CD14-positive monocyte (primary cell): ENCODE measurements at regions not wholly inside any gene's neighbourhood (a gene's known extent, or its start where the extent isn't known, plus 50 kb on each side); places are given as distances from the start of the nearest gene placed in this dataset.

Experiments used
- DNase-seq, 3 donors: peaks; one replicate each; pipeline ENCODE4 v3.0.0-alpha.2; 2011 to 2022
- H2AFZ ChIP-seq: 2 replicates; pipeline ENCODE4 v1.6.0; 2012; ENCODE audit warnings: mild to moderate bottlenecking, low read depth, low read length, inconsistent platforms; ENCODE audit not compliant: insufficient read depth, poor library complexity, severe bottlenecking
- H3K27ac ChIP-seq, 2 donors: 1 replicate in 1 of 2; 2 replicates in 1 of 2; pipeline ENCODE4 v1.5.1; 2012 to 2013; ENCODE audit warnings: low read length in 2 of 2, control low read depth in 1 of 2, inconsistent platforms in 1 of 2, low read depth in 1 of 2, mild to moderate bottlenecking in 1 of 2
- H3K27me3 ChIP-seq, 2 donors: one replicate each; pipeline versions ENCODE4 v1.6.0 to v1.6.1; 2011 to 2013; ENCODE audit warnings: low read length in 2 of 2; ENCODE audit not compliant: control insufficient read depth in 2 of 2, insufficient read depth in 2 of 2
- H3K36me3 ChIP-seq, 2 donors: replicated peaks in 1 of 2; 1 replicate in 1 of 2; 2 replicates in 1 of 2; pipeline versions ENCODE4 v1.5.1 to v1.6.1; 2012 to 2013; ENCODE audit warnings: low read length in 2 of 2, control low read depth in 1 of 2, inconsistent platforms in 1 of 2, mild to moderate bottlenecking in 1 of 2; ENCODE audit not compliant: insufficient read depth in 2 of 2, control insufficient read depth in 1 of 2
- H3K4me1 ChIP-seq, 2 donors: 1 replicate in 1 of 2; 2 replicates in 1 of 2; pipeline versions ENCODE4 v1.5.1 to v1.6.1; 2012 to 2013; ENCODE audit warnings: low read length in 2 of 2, control low read depth in 1 of 2, inconsistent platforms in 1 of 2, mild to moderate bottlenecking in 1 of 2, moderate library complexity in 1 of 2; ENCODE audit not compliant: insufficient read depth in 2 of 2, control insufficient read depth in 1 of 2
- H3K4me2 ChIP-seq: replicated peaks from 2 replicates; pipeline ENCODE3; 2012; ENCODE audit warnings: low read length, moderate library complexity, mild to moderate bottlenecking; ENCODE audit not compliant: poor library complexity, severe bottlenecking; ENCODE audit errors: extremely low read depth
- H3K4me3 ChIP-seq, 3 experiments: fragments of 200-600 bp in 1 of 3; sonication (generic) in 1 of 3; replicated peaks in 1 of 3; 1 replicate in 2 of 3; 2 replicates in 1 of 3; pipeline ENCODE4 v1.5.1; 2011 to 2013; ENCODE audit warnings: low read length in 3 of 3, mild to moderate bottlenecking in 3 of 3, control low read depth in 2 of 3, low read depth in 2 of 3, inconsistent platforms in 1 of 3, moderate library complexity in 1 of 3
- H3K79me2 ChIP-seq: 2 replicates; pipeline ENCODE4 v1.6.0; 2012; ENCODE audit warnings: mild to moderate bottlenecking, control low read depth, inconsistent platforms, low read length, moderate library complexity; ENCODE audit not compliant: insufficient read depth
- H3K9ac ChIP-seq: 2 replicates; pipeline ENCODE4 v1.6.0; 2017; ENCODE audit warnings: low read length, mild to moderate bottlenecking; ENCODE audit not compliant: insufficient read depth, poor library complexity, severe bottlenecking
- H3K9me3 ChIP-seq, 2 donors: replicated peaks in 1 of 2; 1 replicate in 1 of 2; 2 replicates in 1 of 2; pipeline versions ENCODE4 v1.5.1 to v1.6.1; 2012 to 2013; ENCODE audit warnings: low read length in 2 of 2, control low read depth in 1 of 2; ENCODE audit not compliant: control insufficient read depth in 1 of 2, insufficient read depth in 1 of 2
- H4K20me1 ChIP-seq: 2 replicates; pipeline ENCODE4 v1.6.0; 2012; ENCODE audit warnings: mild to moderate bottlenecking, low read length, control low read depth, moderate library complexity; ENCODE audit not compliant: insufficient read depth
- H3K27ac Mint-ChIP-seq, 7 donors: one replicate each; pipeline ENCODE4 v1.8.0; 2020; ENCODE audit warnings: mild to moderate bottlenecking in 7 of 7, mixed read lengths in 7 of 7, moderate library complexity in 6 of 7, inconsistent platforms in 2 of 7
- H3K27me3 Mint-ChIP-seq, 3 donors: one replicate each; pipeline ENCODE4 v1.8.0; 2021 to 2022; ENCODE audit warnings: low read depth in 3 of 3, mild to moderate bottlenecking in 3 of 3, mixed read lengths in 3 of 3, moderate library complexity in 3 of 3, inconsistent platforms in 1 of 3
- H3K36me3 Mint-ChIP-seq, 2 donors: one replicate each; pipeline ENCODE4 v1.8.0; 2020; ENCODE audit warnings: mixed read lengths in 2 of 2, inconsistent platforms in 1 of 2, mild to moderate bottlenecking in 1 of 2
- H3K4me1 Mint-ChIP-seq: one replicate; pipeline ENCODE4 v1.8.0; 2020; ENCODE audit warnings: mild to moderate bottlenecking, mixed read lengths
- H3K4me3 Mint-ChIP-seq, 2 donors: one replicate each; pipeline ENCODE4 v1.8.0; 2020; ENCODE audit warnings: mild to moderate bottlenecking in 2 of 2, mixed read lengths in 2 of 2, moderate library complexity in 1 of 2
- H3K9me3 Mint-ChIP-seq, 7 donors: one replicate each; pipeline ENCODE4 v1.8.0; 2020 to 2022; ENCODE audit warnings: mixed read lengths in 7 of 7, mild to moderate bottlenecking in 6 of 7, moderate library complexity in 6 of 7, inconsistent platforms in 2 of 7
- WGBS: methylation state at CpG from one replicate; pipeline ENCODE4 v1.1.5; 2013; ENCODE audit warnings: missing lambda C conversion rate; ENCODE audit not compliant: insufficient coverage; 5-methylcytosine and 5-hydroxymethylcytosine counted together
- intact Hi-C, 2 donors: fragments of 100-400 bp; cut with micrococcal nuclease; formaldehyde crosslinking; loops; one replicate each; pipeline versions ENCODE4 v1.15.0 to v1.15.1; 2023
- TF ChIP-seq, protein P1 (sequence below): fragments of 200-600 bp; IDR thresholded peaks from one replicate; pipeline ENCODE4 v1.8.0; 2022; ENCODE audit warnings: antibody characterized with exemption, mild to moderate bottlenecking

DNA sequence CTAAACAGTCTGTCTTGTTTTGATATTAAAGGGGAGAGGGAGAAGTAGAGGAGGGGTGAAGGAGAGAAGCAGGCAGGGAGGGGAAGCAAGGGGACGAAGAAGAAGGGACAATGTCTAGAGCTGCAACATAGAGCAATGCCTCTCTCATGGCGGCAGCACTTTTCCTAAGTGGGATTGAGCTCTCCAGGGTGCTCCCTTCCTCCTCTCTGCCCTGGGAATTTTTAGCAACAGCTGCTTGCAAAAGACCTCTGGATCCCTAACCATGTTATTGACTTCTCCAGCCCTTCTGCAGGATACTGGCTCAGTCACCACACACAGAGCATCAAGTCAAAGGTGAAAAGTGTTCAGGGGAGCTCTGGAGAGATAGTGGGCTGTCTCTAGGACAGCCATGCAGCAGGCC is 734.9 kb downstream of the EPHA4 start:
- WGBS = 85% methylated on average over 2 of the region's 2 CpGs
- Histone ChIP-seq H3K79me2 (no peaks in the 10 kb centered on the region), H4K20me1 (no peaks in the 10 kb centered on the region), H3K27ac (no peak overlapping the region), H3K27me3 (no peaks in the 10 kb centered on the region), H3K9ac (no peak overlapping the region), H2AFZ (no peak overlapping the region), H3K9me3 (no peaks in the 10 kb centered on the region), H3K36me3 (no peaks in the 10 kb centered on the region), H3K4me1 (no peaks in the 10 kb centered on the region), H3K4me2 (no peak overlapping the region), H3K4me3 (no peak overlapping the region)
- no peaks in the 10 kb centered on the region for H3K27me3 Mint-ChIP-seq
- intact Hi-C loops = no loop called here
- no peak for DNase-seq
- peaks cover 0 to 7% (median 1%) of the 10 kb centered on the region in 7 donors for H3K9me3 Mint-ChIP-seq
- H3K4me3 Mint-ChIP-seq = no peak overlapping the region
- no peak overlapping the region for H3K27ac Mint-ChIP-seq
- no peaks in the 10 kb centered on the region for H3K36me3 Mint-ChIP-seq
- TF ChIP-seq, protein P1, sequence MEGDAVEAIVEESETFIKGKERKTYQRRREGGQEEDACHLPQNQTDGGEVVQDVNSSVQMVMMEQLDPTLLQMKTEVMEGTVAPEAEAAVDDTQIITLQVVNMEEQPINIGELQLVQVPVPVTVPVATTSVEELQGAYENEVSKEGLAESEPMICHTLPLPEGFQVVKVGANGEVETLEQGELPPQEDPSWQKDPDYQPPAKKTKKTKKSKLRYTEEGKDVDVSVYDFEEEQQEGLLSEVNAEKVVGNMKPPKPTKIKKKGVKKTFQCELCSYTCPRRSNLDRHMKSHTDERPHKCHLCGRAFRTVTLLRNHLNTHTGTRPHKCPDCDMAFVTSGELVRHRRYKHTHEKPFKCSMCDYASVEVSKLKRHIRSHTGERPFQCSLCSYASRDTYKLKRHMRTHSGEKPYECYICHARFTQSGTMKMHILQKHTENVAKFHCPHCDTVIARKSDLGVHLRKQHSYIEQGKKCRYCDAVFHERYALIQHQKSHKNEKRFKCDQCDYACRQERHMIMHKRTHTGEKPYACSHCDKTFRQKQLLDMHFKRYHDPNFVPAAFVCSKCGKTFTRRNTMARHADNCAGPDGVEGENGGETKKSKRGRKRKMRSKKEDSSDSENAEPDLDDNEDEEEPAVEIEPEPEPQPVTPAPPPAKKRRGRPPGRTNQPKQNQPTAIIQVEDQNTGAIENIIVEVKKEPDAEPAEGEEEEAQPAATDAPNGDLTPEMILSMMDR = no peak
- no peaks in the 10 kb centered on the region for H3K4me1 Mint-ChIP-seq

DNA sequence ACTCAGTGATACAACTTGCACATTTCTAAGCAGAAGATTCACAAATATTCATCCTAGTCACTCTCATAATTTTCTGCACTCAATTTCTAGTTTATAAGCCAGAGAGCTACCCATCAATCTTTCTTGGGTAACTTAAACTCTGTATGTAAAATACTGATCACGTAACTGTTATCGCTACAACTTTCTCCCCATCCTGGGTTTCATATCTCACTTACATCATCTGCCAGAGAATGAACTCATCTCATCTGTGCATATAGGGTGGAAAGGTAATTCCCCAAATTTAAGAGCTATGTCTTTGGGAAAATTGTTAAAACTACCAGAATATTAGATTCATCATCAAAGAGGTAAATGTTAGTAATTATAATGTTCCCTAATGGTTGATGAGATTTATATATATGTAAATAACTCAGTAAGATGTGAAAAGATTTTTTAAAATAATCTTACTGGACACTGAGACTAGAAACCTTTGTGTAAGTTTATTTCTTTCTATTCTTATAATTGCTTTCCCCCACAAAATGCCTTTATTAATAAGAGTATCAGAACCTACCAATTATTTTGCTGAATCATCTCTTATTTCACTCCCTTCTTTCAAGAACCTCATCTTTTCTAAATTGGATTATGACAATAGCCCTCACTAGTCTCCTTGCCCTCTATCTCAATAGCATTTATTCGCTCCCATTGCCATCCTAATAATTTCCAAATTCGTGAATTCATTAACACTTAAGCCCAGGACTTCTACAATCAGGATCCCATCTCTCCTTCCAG is 729.0 kb downstream of the EPHA4 start:
- Histone ChIP-seq H3K27me3 (no peaks in the 10 kb centered on the region), H3K79me2 (no peaks in the 10 kb centered on the region), H3K4me3 (no peak overlapping the region), H4K20me1 (no peaks in the 10 kb centered on the region), H3K4me1 (no peaks in the 10 kb centered on the region), H3K9ac (no peak overlapping the region), H3K4me2 (no peak overlapping the region), H3K36me3 (no peaks in the 10 kb centered on the region), H3K9me3 (no peaks in the 10 kb centered on the region), H3K27ac (no peak overlapping the region), H2AFZ (no peak overlapping the region)
- H3K36me3 Mint-ChIP-seq = no peaks in the 10 kb centered on the region
- H3K27me3 Mint-ChIP-seq = no peaks in the 10 kb centered on the region
- TF ChIP-seq, protein P1 = no peak
- no peak overlapping the region for H3K4me3 Mint-ChIP-seq
- WGBS = 77% methylated on average over 2 of the region's 4 CpGs
- no peak for DNase-seq
- no peak overlapping the region for H3K27ac Mint-ChIP-seq
- peaks cover 0 to 6% (median 0%) of the 10 kb centered on the region in 7 donors for H3K9me3 Mint-ChIP-seq
- intact Hi-C loops = no loop called here
- no peaks in the 10 kb centered on the region for H3K4me1 Mint-ChIP-seq
